ENCODE measurements at regions not wholly inside any gene's neighbourhood (a gene's known extent, or its start where the extent isn't known, plus 50 kb on each side); places are given as distances from the start of the nearest gene placed in this dataset.

DNA sequence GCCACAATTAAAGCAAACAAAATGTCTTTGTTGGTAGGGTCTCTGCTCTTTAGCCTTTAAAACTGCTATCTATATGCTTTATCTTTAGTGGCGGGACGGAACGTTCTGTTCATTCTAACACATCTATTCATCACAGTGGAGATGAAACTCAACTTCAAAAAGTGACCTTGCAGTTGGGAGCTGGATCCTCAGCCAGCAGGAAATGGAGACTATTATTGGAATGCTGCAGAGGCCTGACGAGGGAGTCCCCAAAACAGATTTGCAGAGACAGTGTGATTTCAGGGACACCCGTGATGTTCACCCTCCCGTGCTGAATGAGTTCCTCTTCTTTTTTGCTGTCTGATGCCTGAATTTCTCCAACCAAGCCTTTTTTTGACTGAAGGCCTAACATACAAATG is 306.0 kb upstream of the SHH start:
- DNase-seq: no peak

DNA sequence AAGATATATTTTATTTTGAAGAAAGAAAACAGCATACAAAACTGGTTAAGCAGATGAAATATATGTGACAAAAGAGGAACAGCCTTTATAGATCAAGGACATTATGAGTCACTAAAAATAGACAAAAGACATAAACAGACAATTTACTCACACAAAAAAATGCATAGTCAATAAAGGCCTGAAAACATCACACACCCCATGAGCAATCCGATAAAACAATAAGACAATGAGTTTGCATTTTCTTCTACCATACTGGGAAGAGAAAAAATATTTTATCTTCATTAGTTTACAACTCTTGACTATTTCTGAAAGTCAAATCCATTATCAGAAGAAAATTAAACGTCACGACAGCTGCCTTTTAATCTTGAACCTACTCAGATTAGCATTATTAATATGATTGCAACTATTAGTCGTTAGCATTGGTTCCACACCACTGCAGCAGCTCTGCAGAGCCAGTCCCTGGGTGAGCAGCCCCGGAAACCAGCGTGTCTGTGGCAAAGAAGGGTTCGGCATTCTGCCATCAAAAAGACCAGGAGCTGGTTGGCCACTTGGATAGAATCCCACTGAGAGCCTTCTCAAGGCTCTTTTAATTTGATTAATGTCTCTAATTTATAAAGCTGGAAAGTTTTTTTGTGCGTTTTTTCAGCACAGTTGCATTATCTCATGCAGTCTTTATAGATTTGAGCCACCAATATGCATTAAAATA is 305.4 kb upstream of the SHH start:
- no peak for DNase-seq

DNA sequence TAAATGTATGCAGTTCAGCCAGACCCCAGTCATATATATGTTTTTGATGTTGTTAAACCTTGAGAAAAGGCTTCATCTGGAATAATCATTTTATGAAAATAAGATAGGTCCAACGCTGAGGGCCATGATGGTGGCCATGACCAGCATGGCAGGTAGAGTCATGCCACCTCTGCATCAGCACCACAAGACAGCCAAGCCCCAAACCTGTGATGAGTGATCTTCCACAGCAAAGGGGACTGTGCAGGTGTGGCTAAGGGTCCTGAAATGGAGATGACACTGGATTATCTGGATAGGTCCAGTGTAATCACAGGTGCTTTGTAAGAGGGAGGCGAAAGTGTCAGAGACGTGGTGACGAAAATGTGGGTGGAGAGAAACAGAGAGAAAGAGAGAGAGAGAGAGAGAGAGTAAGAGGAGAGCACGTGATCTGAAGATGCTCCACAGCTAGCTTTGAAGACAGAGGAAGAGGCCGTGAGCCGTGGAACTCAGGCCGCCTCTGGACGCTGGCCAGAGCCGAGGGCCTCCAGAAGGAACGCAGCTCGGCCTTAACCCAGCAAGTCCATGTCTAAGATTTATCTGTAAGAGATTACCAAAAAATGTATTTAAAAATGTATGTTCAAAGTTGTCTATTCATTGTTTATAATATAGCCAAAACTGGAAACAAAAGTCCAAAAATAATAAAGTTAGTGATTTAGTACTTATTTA is 304.4 kb upstream of the SHH start:
- DNase-seq: no peak

DNA sequence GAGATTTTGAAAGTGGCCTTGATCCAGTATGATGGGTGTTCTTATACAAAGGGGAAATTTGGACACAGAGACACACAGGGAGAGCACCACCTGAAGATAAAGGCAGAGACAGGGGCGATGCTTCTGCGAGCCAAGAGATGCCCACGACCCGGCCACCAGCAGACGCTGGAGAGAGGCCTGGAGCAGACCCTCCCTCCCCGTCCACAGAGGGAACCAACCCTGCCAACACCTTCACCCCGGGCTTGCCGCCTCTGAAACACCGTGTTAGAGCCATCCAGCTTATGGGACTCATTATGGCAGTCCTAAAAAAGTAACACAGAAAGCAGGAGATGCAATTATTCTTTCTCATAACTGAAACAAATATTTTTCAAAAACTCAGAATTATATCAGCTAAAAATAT is 303.3 kb upstream of the SHH start:
- no peak for DNase-seq

DNA sequence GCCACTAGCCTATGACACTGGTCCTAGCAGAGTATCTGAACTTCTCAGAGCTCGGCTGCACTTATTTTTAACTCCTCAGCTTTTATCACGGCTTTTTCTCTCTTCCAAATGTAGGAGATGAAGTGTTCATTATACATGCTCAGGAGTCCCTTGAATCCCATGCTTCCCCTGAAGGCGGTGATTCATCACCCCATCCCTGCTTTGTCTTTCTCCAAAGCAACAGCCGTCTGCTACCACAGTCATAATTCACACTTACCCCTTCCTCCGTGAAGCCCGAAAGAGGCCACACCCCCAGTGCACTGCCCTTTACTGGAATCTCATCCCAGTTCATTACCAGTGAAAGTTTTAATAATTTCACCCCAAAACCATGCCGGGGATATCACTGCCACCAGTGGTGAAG is 301.5 kb upstream of the SHH start:
- DNase-seq: no peak

DNA sequence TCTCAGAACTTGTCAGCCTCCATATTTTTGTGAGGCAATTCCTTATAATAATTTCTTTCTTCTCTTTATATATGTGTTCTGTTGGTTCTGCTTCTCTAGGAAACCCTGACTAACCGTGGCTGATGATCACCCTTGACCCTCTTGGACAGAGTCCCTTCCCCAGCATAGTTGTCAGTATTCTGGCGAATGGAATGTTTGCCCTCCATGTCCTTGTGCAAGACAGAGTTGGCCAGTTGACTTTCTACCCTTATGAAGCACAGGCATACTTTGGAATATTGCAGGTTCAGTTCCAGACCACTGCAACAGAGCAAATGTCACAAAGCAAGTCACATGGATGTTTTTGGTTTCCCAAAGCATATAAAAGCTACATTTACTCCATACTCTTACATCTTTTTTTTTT is 297.7 kb upstream of the SHH start:
- no peak for DNase-seq

DNA sequence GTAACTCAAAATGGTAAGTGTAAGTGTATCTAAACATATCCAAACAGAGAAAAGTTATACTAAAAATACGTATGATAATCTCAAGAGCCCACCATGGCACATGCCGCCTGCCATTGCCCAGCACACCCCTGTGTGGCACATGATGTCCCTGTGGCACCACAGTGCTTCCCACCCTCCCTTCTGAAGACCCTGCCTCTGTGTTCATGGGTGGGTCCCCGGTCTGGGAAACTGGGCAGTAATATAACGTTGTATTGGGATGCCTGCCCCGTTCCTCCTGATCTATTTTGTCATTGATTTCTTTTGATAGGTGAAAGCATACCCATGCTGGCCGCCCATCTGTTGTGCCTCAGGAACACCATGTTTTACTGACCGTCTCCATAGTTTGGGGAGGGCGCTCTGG is 296.8 kb upstream of the SHH start:
- no peak for DNase-seq

DNA sequence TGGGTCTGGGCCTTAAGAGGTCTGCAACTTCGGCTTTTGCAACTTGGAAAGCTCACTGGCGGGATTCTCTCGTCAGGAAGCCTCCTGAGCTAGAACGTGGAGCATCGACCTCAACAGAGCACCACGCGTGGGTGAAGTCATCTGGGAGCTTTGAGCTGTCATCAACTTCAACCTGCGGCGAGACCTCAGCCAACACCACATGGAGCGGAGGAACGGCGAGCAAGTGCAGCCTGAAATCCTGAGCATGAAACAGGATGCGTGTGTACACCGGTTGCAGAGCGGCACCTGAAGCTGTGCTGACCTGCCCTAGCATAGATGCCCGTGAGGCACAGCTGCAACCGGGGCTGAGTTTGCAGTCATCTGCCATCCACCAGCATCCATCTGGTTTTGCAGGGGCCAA is 295.7 kb upstream of the SHH start:
- DNase-seq: no peak

DNA sequence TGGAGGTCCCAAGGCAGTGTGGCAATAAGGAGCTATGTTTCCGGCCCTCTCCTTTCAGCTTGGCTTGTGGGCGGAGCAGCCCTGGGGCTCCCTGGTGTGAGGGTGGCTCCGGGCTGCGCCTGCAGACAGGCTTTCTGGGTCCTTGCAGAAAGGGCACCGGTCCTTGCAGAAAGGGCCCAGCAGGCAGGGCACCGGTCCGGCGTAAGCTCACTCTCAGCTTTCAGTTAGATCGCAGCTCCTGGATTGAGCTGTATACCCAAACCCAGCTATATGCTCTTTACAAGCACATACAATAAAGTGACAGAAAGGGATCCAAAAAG is 293.8 kb upstream of the SHH start:
- no peak for DNase-seq

DNA sequence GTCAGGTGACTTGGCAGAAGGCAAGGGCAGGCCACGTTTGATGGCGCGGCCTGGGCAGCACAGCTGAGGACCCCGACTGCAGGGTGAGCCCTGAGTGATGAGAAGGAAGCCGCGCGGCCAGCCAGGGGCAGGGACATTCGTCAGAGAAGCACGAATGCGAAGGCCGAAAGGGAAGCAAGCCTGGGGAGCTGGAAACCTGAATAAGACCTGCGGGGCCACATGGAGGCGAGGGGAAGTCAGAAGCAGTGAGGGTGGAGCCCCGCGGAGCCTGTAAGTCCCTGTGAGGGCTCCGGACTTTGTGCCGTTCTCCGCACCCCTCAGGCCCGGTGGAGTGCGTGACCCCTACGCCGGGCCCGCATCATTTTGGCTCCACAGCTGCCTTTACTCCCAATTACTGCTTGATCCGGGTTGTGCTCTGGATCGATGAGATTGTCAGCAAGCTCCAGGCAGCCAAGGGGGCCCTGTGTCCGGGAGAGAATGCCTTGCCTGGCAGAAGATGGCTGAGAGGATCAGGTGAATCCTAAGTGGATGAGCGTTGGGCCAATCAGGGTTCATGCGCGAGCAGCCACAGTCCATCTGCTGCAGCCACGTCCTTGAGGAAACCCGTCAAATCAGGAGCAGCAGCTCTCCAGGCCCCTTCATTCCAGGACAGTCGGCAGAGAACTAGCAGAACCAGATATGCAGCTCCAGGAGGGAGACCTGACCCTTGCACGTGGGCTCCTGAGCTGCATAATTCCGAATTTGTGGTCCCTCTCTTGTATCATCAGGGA is 293.3 kb upstream of the SHH start:
- no peak for DNase-seq

DNA sequence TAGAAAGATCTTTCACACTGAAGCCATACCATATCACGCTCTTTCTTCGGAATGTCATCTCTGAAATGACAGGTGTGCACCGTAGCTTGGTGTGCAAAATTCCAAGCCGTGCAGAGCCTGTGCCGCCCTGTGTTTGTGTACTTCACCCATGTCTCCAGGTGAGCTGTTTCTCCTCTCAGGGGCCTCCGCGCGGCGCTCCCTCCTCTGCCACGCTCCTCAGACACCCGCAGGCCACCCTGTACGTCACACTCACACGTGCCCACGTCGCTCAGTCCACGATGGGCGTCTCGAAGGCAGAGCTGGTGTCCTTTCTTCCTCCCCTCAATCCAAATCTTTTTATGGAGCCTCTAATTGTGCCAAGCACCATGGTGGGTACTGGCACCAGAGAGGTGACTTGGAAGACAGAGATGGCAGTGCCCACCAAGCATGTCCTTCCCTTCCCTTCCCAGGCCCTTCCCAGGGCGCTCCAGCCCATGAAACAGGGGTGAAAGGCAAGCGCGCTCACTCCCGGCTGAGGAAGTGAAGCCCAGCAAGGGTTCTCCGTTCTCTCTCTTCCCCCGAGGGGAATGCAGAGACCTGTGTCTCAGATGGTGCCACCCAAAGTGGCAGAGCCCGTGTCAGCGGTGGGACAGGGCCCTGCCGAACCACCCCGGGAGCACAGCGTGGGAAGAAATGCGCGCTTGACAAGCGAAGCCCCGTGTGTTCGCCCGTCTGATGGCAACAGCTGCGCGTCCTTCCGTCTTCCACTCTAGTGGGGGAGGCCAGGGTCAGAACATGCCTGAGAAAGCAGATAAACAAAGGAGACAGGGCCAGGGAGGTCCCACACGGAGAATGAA is 292.5 kb upstream of the SHH start:
- no peak for DNase-seq

DNA sequence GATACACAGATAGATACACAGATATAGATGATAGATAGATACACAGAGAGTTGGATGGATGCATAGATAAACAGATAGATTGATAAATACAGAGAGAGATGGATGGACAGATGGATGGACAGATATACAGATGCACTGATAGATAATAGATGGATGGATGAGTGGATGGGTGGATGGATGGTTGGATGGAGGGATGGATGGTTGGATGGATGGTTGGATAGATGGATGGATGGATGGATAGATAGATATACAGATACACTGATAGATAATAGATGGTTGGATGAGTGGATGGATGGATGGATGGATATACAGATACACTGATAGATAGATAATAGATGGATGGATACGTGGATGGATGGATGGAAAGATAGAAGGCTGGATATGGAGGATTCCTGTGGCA is 290.0 kb upstream of the SHH start:
- DNase-seq: no peak

DNA sequence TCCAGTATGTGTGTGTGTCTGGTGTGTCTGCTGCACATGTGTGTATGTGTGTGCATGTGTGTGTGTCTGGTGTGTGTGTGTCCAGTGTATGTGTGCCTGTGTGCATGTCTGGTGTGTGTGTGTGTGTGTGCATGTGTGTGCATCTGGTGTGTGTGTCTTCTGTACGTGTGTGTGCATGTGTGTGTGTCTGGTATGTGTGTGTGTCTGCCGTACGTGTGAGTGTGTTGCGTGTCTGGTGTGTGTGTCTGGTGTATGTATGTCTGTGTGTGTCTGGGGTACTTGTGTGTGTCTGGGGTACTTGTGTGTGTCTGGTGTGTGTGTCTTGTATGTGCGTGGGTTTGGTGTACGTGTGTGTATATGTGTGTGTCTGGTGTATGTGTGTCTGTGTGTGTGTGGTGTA is 289.1 kb upstream of the SHH start:
- no peak for DNase-seq

DNA sequence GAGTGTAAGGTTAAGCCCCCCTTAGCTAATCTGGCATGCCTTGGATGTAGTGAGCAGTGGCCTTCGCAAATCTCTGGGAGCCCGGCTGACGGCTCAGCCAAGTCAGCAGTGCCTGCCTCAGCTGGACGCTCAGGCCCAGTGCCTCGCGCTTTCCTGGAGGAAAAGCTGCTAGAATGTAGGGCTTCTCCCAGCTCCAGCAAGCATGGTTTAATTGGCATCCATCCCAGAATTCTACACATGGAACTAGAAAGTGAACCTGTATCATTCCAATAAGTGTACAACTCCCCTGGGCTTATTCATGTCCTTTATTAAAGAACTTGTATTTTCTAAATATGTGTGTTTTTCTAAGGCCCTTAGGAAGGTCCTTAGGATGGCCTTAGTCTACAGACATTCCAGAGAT is 287.8 kb upstream of the SHH start:
- DNase-seq: no peak

DNA sequence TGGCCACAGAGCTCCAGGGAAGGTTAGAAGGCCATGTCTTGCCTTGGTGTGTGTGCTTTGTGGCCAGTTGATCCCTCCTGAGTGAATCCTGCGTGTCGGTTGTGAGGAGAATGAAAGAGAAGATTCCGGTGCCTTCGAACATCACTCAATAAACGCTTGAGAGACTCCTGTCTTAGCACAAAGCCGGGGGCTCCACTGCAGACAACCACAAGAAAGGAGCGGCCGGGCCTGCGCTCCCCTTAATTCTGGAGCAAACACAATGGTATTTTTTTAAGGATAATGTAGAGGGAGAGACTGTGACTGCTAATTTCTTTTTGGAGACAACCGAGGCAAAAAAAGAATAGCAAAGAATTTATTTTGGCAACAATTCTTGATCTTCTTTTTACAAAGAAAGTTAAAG is 286.8 kb upstream of the SHH start:
- no peak for DNase-seq

DNA sequence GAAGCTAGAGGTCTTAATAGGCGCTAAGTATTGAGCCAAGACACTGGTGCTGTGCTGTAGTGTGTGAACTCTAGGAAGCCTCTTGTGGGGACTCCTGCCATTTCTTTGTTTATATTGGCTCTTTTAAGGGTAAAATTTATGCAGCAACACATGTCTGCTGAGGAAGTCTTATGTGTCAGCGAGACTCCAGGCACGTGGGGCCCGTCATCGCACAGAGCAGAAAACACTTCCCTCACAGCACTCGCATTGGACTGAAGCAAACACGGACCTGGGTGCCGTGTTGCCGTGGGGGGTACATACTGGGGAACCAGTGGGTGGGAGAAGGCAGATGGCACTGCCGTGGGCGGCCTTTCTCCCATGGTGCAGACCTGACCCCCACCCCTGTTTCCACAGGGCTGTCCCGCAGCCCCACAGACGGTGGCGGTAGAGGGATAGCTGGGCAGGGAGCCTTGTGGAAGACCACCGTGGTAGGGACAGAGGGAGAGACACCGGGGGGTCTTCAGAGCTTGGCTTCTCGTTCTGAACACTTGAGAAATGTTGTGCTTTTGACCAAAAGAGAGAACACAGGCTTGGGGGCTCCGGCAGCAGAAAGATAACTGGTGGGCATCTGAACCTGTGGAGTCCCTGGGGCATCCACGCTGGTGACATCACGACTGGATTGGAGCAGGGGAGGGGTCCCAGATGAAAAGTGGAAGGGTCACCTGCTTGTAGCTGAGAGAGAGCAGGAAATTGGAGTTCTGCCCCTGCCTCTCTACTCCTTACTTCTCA is 284.7 kb upstream of the SHH start:
- no peak for DNase-seq

DNA sequence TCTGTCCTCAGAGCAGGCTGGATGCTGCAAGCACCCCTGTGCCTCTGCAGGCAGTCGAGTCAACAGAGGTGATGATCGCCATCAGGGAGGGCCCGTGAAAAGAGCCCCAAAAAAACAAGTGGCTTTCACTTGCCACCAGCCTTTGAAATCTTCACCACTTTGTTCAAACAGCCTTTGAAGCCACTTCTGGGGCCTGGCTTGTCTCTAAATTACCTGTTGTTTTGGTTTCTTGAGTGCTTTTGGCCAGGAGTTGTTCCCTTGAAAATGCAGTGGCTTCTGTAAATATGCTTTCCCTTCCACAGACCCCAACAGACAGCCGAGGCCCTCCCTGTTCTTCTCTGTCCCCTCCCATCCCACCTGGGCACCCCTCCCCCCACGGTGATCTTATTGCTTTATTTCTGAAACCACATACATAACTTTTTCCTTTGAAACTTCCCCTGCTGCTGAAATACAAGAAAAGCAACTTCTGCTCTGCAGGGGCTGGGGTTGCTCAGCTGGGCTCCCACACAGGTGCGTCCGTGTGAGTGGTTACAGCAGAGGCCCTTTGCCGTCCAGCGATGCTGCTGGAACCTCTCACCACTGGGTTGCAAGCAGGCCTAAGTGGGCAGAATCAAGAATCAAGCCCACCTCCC is 283.8 kb upstream of the SHH start:
- DNase-seq: no peak

DNA sequence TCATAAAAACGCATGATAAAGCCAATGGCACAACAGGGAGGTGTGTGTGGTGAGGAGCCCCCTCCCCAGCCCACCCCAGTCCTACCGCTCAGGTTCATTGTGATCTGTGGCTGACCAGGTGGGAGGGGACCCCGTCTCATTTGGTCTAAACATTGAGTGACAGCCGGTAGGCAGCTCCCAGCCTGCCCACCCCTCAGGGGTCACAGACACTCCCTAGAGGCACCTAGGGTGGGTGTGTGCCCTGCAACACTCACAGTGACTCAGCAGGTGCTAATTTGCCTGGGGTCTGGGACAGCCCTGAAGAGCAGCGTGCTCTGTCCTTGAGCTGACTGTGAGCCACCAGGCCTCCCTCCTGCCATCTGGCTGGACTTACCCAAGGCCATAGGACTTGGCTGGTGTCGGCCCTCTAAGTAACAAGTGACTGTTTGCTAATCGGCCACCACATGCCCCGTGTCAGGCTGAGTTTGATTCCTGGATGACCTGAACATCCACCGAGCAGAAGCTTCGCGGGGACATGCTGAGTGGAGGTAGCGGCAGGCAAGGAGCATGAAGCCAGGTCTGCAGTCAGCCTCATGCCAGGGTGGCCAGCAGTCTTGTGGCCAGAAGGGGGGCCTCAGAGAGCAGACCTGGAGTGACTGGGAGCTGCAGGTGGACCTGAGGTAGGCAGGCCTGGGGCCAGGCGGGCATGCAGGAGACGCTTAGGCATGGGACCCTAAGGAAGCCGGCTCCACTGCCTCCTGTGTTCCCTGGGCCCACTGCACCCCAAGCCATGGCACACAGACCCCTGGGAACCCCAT is 282.3 kb upstream of the SHH start:
- DNase-seq: no peak

DNA sequence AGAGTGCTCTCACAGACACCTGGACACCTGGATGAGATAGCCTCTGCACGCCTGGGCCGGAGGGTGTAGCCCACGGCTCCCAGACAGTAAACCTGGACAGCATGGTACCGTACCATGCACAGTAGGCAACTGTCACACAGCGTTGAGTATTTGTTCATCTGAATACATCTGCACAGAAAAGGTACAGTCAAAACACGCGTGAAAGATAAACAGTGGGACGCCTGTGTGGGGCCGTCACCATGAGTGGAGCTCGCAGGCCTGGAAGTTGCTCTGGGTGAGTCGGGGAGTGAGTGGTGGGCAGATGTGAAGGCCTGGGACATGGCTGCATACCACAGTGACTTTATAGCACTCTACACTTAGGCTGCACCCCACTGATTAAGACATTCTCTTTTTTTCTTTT is 280.0 kb upstream of the SHH start:
- DNase-seq: no peak

DNA sequence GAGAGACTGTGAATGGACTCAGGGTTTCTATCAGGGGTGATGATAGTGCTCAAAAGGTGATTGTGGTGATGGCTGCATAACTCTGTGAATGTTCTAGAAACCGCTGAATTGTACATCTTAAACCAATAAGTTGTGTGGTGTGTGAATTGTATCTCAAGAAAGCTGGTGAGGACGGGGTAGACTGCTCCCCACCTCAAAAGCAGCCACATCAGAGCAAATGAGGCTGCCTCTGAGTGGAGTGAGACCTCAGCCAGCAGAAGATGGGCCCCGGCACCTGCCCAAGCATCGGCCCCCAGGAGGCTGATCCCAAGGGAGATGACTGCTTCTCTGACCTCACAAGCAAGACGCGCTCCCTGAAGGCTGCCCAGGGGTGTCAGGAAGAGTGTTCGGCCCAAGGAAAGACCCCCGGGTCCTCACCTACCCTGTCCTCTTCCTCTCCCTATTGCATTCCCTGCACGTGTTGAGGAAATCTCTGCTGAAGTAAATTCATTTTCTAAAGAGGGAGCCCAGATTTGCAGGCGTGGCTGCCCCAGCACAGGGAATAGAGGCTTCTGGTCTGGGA is 279.3 kb upstream of the SHH start:
- DNase-seq: no peak

DNA sequence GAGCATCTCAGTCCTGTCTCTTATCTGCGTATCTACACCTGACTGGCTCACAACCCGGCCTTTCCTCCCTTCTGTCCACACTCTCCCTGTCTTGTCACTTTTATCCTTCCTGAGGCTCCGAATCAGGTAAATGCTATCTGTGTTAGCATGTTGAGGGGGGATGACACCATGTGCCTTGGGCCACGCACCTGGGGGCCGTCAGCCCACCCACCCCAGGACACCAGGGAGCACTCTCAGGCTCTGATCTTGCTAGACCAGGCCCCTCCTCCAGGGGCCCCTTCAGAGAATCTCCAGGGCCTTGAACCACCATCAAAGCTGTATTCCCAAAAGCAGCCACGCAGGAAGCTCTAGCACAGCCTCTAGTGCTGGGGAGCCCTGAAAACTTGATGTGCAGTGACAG is 278.7 kb upstream of the SHH start:
- DNase-seq: no peak

All from NCI-H524 treated with DMSO at 0.1 percent for 48 hours (cell line).